HG03520 (cell line): ENCODE measurements at regions not wholly inside any gene's neighbourhood (a gene's known extent, or its start where the extent isn't known, plus 50 kb on each side); places are given as distances from the start of the nearest gene placed in this dataset.
"Not testable (repeated sequence)": the region's sequence is repeated elsewhere in the genome, so short reads cannot be mapped to it uniquely, and the experiment has no call there.

Experiments used
- ATAC-seq: cut with Tn5 transposase; IDR thresholded peaks from one replicate; pipeline ENCODE4 v1.9.1; 2021; ENCODE audit warnings: mild to moderate bottlenecking, moderate library complexity; ENCODE audit not compliant: unreplicated experiment

GRCh38 chr14:89470401-89470800 lies 53.4 kb upstream of the FOXN3 start:
- ATAC-seq: no peak

GRCh38 chr14:89469210-89470198 lies 52.5 kb upstream of the FOXN3 start:
- no peak for ATAC-seq

- no peak for ATAC-seq
Observed at GRCh38 chr14:89468566-89468965, 51.5 kb upstream of the FOXN3 start.

GRCh38 chr14:89468030-89468429 lies 51.0 kb upstream of the FOXN3 start:
- not testable (repeated sequence) for ATAC-seq

DNA sequence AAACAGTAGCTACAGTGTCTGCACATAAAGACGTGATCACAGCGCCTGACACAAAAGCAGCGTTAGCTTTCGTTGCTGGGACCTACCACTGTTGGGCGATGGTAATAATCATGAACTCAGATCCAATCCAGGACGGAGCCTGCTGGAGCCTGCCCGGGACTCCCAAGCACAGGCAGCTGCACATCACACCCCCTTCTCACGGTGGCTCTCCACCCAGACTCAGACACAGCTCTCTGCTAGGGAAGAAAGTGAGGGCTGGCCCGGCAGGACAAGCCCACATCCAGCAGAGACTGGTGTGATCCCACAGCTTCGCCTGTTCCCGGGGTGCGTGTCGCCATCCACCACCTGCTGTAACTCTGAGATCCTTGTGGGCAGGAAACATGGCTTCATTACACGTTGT lies 49.9 kb upstream of the FOXN3 start:
- no peak for ATAC-seq
